HEK293T (cell line): ENCODE measurements at regions not wholly inside any gene's neighbourhood (a gene's known extent, or its start where the extent isn't known, plus 50 kb on each side); places are given as distances from the start of the nearest gene placed in this dataset.

Experiments used
- BHLHE40 ChIP-seq: fragments of 450-650 bp; IDR thresholded peaks from 2 replicates; pipeline ENCODE4 v1.6.1; 2016; ENCODE audit warnings: mild to moderate bottlenecking, moderate library complexity, borderline replicate concordance
- ELF4 ChIP-seq: fragments of 450-650 bp; IDR thresholded peaks from 2 replicates; pipeline ENCODE4 v1.6.1; 2017; ENCODE audit warnings: antibody characterized with exemption
- FOXA1 ChIP-seq: fragments of 450-650 bp; IDR thresholded peaks from 2 replicates; pipeline ENCODE4 v1.6.1; 2016; ENCODE audit warnings: mild to moderate bottlenecking
- FOXK2 ChIP-seq: fragments of 450-650 bp; IDR thresholded peaks from 2 replicates; pipeline ENCODE4 v1.6.1; 2016; ENCODE audit warnings: mild to moderate bottlenecking
- FOXM1 ChIP-seq: fragments of 450-650 bp; IDR thresholded peaks from 2 replicates; pipeline ENCODE4 v1.6.1; 2017; ENCODE audit warnings: mild to moderate bottlenecking, borderline replicate concordance
- NFRKB ChIP-seq: fragments of 450-650 bp; IDR thresholded peaks from 2 replicates; pipeline ENCODE4 v1.6.1; 2016; ENCODE audit warnings: mild to moderate bottlenecking, moderate library complexity
- PKNOX1 ChIP-seq: fragments of 450-650 bp; IDR thresholded peaks from 2 replicates; pipeline ENCODE4 v1.6.1; 2016
- SP1 ChIP-seq: fragments of 450-650 bp; IDR thresholded peaks from 2 replicates; pipeline ENCODE4 v1.6.1; 2017
- SUZ12 ChIP-seq: fragments of 450-650 bp; IDR thresholded peaks from 2 replicates; pipeline ENCODE4 v1.6.1; 2016; ENCODE audit warnings: mild to moderate bottlenecking
- TARDBP ChIP-seq: fragments of 450-650 bp; IDR thresholded peaks from 2 replicates; pipeline ENCODE4 v1.6.1; 2016
- ZNF384 ChIP-seq: fragments of 450-650 bp; IDR thresholded peaks from 2 replicates; pipeline ENCODE4 v1.6.1; 2016

DNA sequence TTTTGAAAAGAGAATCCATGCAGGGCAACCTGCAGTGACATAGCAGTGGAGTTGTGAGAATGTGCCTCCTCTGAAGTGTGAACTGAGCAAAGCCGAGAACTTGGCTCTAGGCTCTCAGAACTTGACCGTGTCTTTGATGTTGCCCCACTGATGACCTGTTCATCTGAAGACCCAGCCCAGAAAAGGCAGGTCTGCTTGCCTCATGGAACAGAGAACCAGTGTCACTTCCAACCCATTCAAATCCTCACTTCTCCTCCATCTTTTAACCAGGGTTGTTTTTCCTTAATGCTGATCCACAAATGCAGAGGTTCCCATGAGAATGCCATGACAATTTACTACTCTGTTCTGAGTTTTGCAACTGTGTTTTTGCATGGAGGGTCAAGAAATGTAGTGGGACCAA lies 155.4 kb downstream of the MED10 start:
- TF ChIP-seq FOXM1 (no peak), FOXK2 (no peak), ELF4 (no peak), NFRKB (no peak), SUZ12 (no peak), ZNF384 (no peak), BHLHE40 (no peak), FOXA1 (no peak), SP1 (no peak), PKNOX1 (no peak), TARDBP (no peak)
